HG03135 (cell line): ENCODE measurements at regions not wholly inside any gene's neighbourhood (a gene's known extent, or its start where the extent isn't known, plus 50 kb on each side); places are given as distances from the start of the nearest gene placed in this dataset.
"Not testable (repeated sequence)": the region's sequence is repeated elsewhere in the genome, so short reads cannot be mapped to it uniquely, and the experiment has no call there.

ENCODE experiments used
- ATAC-seq: cut with Tn5 transposase; IDR thresholded peaks from one replicate; pipeline ENCODE4 v1.9.1; 2021; ENCODE audit warnings: mild to moderate bottlenecking, moderate library complexity; ENCODE audit not compliant: unreplicated experiment

DNA sequence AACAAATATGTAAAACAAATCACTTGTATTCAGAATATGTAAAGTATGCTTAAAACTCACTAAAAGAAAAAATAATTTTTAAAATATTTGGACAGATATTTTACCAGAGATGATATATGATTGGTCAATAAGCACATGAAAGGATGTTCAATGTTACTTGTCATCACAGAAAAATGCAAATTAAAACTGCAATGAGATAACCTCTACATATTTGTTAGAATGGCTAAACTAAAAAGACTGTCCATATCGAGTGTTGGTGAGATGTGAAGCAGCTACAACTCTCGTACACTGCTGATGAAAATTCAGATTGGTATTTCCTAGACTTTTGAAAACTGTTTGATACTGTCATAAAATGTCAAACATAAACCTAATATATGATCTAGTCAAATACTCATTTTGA, 685.1 kb downstream of the DTWD2 start:
- ATAC-seq = no peak

- ATAC-seq = no peak
These were observed 685.6 kb downstream of the DTWD2 start for GRCh38 chr5:118302786-118303185.

DNA sequence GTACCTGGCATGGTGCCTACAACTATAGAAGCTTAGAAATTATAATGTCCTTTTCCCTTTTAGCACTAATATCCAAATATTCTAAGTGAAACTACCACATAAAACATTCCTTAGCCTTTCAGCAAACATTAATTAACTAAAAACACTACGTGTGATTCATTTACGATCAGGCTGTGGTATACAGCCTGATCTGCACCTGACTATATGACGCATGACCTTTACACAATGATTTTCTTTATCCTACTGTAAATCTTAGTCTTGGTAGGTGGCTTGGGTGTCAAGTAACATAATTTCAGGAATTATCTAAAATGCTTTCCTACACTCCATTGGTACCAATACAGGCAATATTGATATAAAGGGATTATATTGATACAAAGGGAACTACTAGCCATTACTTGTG, 686.7 kb downstream of the DTWD2 start:
- ATAC-seq = no peak

GRCh38 chr5:118295045-118295444, 693.3 kb downstream of the DTWD2 start:
- ATAC-seq = no peak

GRCh38 chr5:118293378-118293777, 695.0 kb downstream of the DTWD2 start:
- ATAC-seq = no peak

DNA sequence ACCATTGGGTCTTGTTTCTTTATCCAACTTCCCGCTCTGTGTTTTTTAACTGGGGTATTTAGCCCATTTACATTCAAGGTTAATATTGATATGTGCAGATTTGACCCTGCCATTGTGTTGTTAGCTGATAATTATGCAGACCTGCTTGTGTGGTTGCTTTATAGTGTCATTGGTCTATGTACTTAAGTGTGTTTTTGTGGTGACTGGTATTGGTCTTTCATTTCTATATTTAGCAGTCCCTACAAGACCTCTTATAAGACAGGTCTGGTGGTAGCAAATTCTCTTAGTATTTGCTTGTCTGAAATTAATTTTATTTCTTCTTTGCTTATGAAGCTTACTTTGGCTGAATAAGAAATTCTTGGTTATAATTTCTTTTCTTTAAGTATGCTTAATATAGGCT, 698.1 kb downstream of the DTWD2 start:
- no peak for ATAC-seq

GRCh38 chr5:118284230-118284629, 704.1 kb downstream of the DTWD2 start:
- ATAC-seq = not testable (repeated sequence)

- ATAC-seq = not testable (repeated sequence)
These were observed 705.8 kb downstream of the DTWD2 start for GRCh38 chr5:118282480-118283038.

DNA sequence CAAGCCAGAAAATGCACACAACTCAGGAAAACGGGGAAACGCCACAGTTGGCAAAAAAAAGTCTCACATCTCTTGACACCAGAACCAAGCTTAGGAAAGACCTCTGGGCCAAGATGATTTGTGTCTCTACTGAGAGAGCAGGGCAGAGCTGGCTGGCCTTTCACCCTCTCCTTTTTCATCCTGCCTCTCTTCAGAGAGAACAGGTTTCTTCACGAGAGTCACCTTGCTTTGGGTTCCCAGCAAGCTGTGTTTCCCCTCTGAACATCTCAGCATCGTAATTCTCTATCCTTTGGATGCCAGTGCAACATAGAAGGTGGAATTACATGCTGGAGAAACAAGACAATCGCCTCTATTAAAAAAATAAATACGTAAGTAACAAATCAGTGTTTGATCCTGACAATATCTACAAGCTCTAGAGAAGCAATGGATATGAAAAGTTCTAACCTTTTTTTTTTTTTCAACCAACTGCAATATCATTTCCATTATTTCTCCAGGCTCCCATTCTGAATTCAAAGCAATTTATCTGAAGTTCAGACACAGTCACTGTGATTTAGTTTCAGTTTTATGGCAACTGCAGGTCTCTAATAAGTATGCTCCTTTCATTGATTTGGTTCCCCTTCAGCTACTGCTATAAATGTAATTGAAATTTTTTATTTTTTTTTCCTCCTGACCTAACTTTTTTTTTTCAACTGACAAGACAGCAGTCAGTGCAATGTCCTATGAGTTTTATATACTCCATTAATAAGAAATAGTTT, 708.6 kb downstream of the DTWD2 start:
- ATAC-seq = no peak

- ATAC-seq = no peak
These were observed 717.8 kb downstream of the DTWD2 start for GRCh38 chr5:118270526-118270925.

DNA sequence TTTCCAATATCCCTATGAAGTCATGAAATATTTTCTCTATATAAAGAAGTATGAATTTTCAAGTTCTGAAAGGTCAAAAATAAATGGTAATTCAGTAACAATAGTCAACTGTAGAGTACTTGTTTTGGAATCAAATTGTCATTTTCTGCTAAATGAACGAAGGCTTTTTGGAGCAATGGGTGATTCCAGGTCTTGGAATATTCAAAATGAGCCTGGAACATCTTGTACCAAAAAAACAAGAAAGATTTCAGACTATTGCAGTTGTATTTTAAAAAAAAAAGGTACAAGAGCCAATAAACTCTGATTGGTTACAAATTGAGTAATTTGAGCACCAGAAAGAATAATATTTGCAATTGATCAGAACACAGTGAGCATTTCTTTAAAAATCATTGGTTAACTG, 730.1 kb downstream of the DTWD2 start:
- ATAC-seq = no peak

GRCh38 chr5:118257066-118257465, 731.3 kb downstream of the DTWD2 start:
- ATAC-seq = no peak

GRCh38 chr5:118253225-118254061, 734.9 kb downstream of the DTWD2 start:
- no peak for ATAC-seq

GRCh38 chr5:118249386-118249785, 739.0 kb downstream of the DTWD2 start:
- no peak for ATAC-seq

DNA sequence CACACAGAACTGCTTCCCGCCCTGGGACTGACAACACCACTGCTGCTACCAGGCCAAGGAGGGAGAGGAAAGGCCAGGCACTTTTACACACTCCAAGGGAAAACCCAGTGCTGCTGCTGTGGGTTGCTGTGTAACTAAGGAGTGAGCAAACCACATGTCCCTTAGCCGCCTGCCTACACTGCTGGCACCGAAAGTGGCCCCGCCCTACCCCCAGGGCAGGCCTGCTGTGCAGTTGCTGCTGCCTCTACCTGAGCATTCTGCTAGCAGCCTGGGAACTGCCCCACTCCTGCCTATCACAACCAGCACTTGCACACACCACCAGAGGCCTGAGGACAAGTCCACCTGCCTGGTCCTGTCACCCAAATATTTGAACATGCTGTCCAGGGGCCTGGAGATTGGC, 740.9 kb downstream of the DTWD2 start:
- ATAC-seq = no peak

DNA sequence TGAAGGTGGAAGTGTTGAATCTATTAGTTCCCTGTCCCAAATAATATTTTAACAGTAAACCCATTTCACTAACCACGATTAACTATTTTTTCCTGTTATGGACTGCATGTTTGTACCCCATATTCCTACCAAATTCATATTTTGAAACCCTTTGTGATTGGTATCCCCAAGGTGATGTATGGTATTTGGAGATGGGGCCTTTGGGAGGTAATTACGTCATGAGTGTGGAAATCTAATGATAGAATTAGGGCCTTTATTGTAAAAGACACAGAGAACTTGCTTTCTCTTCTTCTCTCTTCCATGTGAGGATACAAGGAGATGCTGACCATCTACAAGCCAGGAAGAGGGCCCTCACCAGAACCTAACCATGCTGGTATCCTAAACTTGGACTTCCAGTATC, 744.7 kb downstream of the DTWD2 start:
- ATAC-seq = no peak

DNA sequence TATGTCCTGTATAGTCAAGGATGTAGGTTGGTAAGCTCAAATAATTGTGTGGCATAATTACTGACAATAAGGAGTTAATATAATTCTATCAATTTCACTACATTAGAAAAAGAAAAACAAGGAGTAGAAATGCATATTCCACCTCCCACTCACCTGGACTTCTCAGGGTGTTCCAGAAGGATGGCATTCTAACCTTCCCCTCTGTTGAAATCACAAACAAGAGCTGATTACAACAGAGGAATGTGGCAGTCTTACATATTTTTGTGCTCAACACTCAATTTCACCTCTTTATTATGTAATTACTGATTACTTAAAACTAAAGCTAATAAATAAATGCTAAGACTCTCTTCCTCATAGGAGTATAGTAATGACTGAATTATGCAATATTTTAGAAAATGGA, 745.3 kb downstream of the DTWD2 start:
- ATAC-seq = no peak

DNA sequence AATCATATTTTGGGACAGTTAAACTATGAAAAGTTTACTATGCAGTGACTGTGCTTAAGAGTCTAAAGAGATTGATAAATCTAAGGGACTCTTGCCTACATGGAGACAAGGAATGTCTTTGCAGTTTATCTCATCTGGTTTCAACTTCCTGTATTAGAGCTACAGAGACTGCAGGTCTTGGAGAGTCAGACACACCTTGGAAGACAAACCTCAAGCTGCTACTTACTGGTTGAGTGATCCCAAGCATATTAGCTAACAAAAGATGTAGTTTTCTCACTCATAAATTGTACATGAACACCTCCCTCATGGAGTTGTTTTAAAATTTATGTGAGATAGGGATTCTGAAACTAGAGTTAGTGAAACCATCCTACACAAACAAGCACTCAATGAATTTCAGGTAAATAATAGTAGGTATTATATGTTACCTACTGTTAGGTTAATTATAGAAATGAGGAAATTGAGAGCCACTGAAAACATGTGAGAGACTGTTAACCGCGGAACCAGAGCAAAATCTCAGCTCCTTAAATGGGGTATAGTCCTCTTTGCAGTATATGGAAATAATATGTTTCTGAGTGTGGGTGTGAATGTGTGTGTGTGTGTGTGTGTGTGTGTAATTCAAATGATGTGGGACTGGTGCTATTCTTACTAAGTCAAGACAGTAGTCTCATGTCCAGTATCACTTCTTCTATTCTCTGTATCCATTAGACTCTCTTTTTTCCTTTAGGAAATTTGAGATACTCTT, 752.1 kb downstream of the DTWD2 start:
- ATAC-seq = peak; percentile 66

DNA sequence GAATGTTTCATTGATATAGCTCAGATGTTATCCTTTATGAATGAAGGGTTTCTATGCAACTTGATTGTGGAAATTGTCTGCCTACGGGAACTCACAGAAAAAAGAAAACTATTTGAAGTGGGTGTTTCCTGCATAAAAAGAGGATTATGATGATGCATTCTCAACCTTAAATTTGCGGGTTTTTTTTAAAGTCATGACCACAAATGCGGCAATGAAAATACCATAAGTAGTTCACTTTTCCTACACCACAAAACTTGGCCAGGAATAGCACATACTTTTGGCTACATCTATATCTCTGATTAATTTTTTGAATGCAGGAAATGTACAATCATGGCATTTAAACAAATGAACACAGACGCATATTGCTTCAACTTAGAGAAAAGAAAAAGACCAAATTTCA, 754.7 kb downstream of the DTWD2 start:
- ATAC-seq = no peak

DNA sequence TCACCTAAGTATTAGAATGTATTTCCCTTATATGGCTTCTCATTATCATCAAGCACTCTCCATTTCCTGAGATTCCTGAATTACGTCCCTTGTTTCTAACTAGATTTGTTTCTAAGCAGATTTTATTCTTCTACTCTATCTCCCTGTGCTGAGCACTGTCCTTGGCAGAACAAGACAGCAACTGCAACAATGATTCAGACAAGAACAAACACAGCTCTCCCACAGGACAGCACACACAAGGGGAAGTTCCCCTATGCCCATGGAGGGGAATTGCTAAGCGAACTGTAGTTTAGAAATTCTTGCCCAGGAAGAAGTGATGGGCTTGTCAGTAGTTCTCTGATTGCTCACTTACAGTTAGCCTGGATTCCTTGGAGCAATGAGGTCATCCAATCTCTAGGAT, 759.9 kb downstream of the DTWD2 start:
- no peak for ATAC-seq

GRCh38 chr5:118224546-118224945, 763.8 kb downstream of the DTWD2 start:
- ATAC-seq = no peak
